GM12865 (cell line): ENCODE measurements at regions not wholly inside any gene's neighbourhood (a gene's known extent, or its start where the extent isn't known, plus 50 kb on each side); places are given as distances from the start of the nearest gene placed in this dataset.

Experiments
- DNase-seq: peaks from one replicate; pipeline ENCODE4 v3.0.0; 2010; ENCODE audit warnings: low read depth
- H3K4me3 ChIP-seq: 2 replicates; pipeline ENCODE4 v1.5.1; 2011; ENCODE audit warnings: mild to moderate bottlenecking, low read depth, low read length, control low read depth
- CTCF ChIP-seq: IDR thresholded peaks from 2 replicates; pipeline ENCODE4 v1.5.1; 2011; ENCODE audit warnings: low read length, control low read depth, low read depth, inconsistent platforms; ENCODE audit not compliant: insufficient read depth; ENCODE audit errors: missing control alignments

- no peak for TF ChIP-seq CTCF
- DNase-seq, result no peak
- H3K4me3 ChIP-seq, result no peak overlapping the region
These were observed 176.8 kb upstream of the COL3A1 start for GRCh38 chr2:188797371-188797770.

- no peak for DNase-seq
- no peak for TF ChIP-seq CTCF
- no peak overlapping the region for H3K4me3 ChIP-seq
These were observed 176.0 kb upstream of the COL3A1 start for GRCh38 chr2:188798159-188798558.

GRCh38 chr2:188805219-188805618 is 169.0 kb upstream of the COL3A1 start:
- no peak for TF ChIP-seq CTCF
- no peak overlapping the region for H3K4me3 ChIP-seq
- DNase-seq, result no peak

- no peak for DNase-seq
- TF ChIP-seq CTCF, result no peak
- H3K4me3 ChIP-seq, result no peak overlapping the region
These were observed 165.2 kb upstream of the COL3A1 start for GRCh38 chr2:188808947-188809355.

- H3K4me3 ChIP-seq, result no peak overlapping the region
- no peak for DNase-seq
These were observed 163.6 kb upstream of the COL3A1 start for GRCh38 chr2:188810586-188810985.

GRCh38 chr2:188811522-188811921 is 162.7 kb upstream of the COL3A1 start:
- no peak overlapping the region for H3K4me3 ChIP-seq
- no peak for TF ChIP-seq CTCF
- no peak for DNase-seq

More at GRCh38 chr2:188810586-188810985, 163.6 kb upstream of the COL3A1 start:
- TF ChIP-seq CTCF, result no peak

GRCh38 chr2:188813315-188813714 is 160.9 kb upstream of the COL3A1 start:
- DNase-seq, result no peak
- TF ChIP-seq CTCF, result no peak
- no peak overlapping the region for H3K4me3 ChIP-seq
